Ovary (tissue), 3 donors: ENCODE measurements at regions not wholly inside any gene's neighbourhood (a gene's known extent, or its start where the extent isn't known, plus 50 kb on each side); places are given as distances from the start of the nearest gene placed in this dataset.

Experiments used
- EP300 ChIP-seq: sonication (generic); formaldehyde crosslinking; IDR thresholded peaks from one replicate; pipeline ENCODE4 v1.6.1; 2017; ENCODE audit warnings: antibody characterized with exemption
- POLR2A ChIP-seq: fragments of 450-650 bp; IDR thresholded peaks from one replicate; pipeline ENCODE4 v1.6.1; 2017; ENCODE audit warnings: antibody characterized with exemption, mild to moderate bottlenecking, moderate library complexity
- TF ChIP-seq, protein P1 (sequence below), 3 donors: fragments of 450-650 bp in 2 of 3; fragments of 200-600 bp in 1 of 3; IDR thresholded peaks; one replicate each; pipeline versions ENCODE4 v1.5.1 to v1.8.0; 2016 to 2022; ENCODE audit warnings: antibody characterized with exemption in 3 of 3, mild to moderate bottlenecking in 1 of 3
- donor health status: DM: no; HTN: no; CAD: no.

DNA sequence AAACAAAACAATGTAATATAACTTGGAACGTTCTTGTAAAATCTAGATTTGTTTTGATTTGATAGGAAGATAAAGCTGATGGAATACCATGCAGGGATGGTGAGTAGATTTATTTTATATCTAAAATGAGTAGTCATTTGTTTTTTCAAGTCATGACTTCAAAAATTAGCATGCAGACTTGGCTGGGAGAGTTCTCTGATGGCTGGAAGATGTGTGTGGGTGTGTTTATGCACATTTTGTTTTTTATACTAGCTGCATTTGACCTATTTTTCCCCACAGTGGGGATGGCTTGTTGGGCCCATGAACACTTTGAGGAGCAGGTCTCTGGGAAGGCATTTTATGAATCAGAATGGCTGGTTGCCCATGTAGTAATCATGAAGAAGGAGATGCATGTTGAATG, 109.2 kb downstream of the MTRR start:
- TF ChIP-seq POLR2A: no peak
- TF ChIP-seq, protein P1, sequence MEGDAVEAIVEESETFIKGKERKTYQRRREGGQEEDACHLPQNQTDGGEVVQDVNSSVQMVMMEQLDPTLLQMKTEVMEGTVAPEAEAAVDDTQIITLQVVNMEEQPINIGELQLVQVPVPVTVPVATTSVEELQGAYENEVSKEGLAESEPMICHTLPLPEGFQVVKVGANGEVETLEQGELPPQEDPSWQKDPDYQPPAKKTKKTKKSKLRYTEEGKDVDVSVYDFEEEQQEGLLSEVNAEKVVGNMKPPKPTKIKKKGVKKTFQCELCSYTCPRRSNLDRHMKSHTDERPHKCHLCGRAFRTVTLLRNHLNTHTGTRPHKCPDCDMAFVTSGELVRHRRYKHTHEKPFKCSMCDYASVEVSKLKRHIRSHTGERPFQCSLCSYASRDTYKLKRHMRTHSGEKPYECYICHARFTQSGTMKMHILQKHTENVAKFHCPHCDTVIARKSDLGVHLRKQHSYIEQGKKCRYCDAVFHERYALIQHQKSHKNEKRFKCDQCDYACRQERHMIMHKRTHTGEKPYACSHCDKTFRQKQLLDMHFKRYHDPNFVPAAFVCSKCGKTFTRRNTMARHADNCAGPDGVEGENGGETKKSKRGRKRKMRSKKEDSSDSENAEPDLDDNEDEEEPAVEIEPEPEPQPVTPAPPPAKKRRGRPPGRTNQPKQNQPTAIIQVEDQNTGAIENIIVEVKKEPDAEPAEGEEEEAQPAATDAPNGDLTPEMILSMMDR (IDR thresholded peaks at IDR 0.05): no peak
- TF ChIP-seq EP300: no peak
